GM12864 (cell line): ENCODE measurements at regions not wholly inside any gene's neighbourhood (a gene's known extent, or its start where the extent isn't known, plus 50 kb on each side); places are given as distances from the start of the nearest gene placed in this dataset.
A peak's percentile ranks its signal among the peaks of the same experiment; 100 is the strongest.

Source experiments
- DNase-seq: peaks from one replicate; pipeline ENCODE4 v3.0.0-alpha.2; 2011; ENCODE audit warnings: low read depth
- H3K4me3 ChIP-seq: 2 replicates; pipeline ENCODE4 v1.5.1; 2011; ENCODE audit warnings: mild to moderate bottlenecking, low read depth, low read length, control low read depth
- TF ChIP-seq, protein P1 (sequence below): IDR thresholded peaks from 2 replicates; pipeline ENCODE4 v1.5.1; 2011; ENCODE audit warnings: low read depth, mild to moderate bottlenecking, moderate library complexity, low read length, control low read depth, inconsistent platforms; ENCODE audit errors: missing control alignments

DNA sequence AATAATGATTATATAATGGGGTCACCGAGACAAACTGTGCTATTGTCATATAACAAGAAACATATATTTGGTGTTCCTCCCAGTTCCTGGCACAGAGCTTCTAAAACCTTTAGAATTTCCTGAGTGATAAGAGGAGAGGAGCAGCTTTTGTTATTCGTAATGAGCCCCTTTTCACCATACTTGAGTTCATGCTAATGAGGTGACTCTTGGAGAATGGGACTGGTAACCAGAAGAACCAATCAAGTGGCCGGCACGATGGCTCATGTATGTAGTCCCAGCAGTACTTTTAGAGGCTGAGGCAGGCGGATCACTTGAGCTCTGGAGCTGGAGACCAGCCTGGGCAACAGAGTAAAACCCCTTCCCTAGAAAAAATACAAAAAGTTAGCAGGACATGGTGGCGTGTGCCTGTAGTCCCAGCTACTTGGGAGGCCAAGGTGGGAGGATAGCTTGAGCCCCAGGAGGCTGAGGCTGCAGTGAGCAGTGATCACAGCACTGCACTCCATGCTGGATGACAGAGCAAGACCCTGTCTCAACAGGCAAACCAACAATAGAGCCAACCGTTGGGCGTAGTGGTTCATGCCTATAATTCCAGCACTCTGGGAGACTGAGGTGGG is 62.7 kb upstream of the FTH1 start:
- DNase-seq: no peak
- TF ChIP-seq, protein P1, sequence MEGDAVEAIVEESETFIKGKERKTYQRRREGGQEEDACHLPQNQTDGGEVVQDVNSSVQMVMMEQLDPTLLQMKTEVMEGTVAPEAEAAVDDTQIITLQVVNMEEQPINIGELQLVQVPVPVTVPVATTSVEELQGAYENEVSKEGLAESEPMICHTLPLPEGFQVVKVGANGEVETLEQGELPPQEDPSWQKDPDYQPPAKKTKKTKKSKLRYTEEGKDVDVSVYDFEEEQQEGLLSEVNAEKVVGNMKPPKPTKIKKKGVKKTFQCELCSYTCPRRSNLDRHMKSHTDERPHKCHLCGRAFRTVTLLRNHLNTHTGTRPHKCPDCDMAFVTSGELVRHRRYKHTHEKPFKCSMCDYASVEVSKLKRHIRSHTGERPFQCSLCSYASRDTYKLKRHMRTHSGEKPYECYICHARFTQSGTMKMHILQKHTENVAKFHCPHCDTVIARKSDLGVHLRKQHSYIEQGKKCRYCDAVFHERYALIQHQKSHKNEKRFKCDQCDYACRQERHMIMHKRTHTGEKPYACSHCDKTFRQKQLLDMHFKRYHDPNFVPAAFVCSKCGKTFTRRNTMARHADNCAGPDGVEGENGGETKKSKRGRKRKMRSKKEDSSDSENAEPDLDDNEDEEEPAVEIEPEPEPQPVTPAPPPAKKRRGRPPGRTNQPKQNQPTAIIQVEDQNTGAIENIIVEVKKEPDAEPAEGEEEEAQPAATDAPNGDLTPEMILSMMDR: no peak
- no peak overlapping the region for H3K4me3 ChIP-seq

GRCh38 chr11:62026739-62027370 is 59.4 kb upstream of the FTH1 start:
- TF ChIP-seq, protein P1: no peak
- no peak overlapping the region for H3K4me3 ChIP-seq
- no peak for DNase-seq

DNA sequence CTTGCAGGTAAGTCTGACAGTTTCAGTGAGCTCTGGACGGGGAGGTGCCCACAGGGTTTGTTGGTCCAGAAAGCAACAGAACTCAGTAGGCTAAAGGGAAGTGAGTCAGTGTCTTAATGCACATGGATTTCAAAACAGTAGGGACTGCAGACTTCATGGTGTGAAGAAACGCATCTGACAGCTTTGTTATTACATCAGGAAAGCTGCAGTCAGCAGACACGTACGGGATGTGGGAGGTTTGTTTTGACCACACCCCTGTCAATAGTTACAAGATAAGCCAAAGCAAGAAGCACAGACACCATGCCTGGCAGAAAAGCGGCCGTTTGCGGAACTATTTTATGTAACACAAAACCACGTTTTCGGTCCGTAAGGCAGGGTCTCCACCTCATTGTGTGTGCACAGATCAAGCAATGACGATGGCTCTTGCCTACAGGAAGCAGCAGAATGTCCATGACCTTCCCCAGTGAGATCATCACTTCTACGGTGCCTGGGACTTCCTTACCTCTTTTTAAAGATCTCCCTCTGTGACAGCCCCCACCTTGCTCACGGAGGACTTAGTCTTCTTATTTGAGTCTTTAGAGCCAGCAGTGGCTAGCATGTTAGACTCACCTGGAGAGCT is 58.2 kb upstream of the FTH1 start:
- TF ChIP-seq, protein P1: no peak
- H3K4me3 ChIP-seq: no peak overlapping the region
- DNase-seq: peak; percentile 18

DNA sequence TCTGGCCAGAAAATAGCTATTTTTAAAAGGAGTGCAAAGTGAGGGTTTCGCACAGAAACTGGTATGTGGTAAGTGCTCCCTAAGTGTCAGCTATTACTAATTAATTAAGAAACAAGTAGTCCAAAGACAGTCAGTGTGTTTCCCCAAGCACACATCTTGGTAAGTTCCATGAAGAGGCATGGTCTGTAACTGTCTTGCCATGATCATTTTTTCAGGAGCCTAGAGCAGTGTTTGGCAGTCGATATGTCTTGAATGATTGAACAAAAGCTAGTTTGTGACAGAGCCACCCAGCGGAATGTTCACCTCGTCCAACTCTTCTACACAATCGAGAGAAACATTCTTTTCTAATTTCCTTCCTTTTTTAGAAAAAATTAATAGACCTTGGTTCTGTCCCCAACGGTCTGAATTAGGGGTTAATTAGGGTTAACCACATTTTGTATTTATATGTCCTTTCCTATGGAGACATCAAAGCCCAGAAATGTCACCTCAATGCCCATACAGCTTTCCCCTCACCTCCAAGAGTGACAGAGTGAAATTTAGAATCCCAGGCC is 57.6 kb upstream of the FTH1 start:
- no peak for DNase-seq
- TF ChIP-seq, protein P1: no peak
- H3K4me3 ChIP-seq: no peak overlapping the region

DNA sequence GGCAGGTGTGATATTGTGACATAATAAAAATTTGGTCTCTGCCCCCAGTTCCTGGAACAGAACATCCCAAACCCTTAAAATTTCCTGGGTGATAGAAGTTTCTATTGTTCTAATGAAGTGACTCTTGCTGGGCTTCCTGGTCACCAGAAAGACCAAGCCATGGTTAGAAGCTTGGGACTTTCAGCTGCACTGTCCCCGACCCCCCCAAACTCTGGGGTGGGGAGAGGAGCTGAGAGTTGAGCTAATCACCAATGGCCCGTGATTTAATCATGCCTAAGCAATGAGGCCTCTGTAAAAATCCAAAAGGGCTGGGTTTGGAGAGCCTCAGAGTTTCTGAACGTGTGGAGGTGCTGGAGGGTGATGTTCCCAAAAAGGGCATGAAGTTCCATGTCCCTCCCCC is 54.8 kb upstream of the FTH1 start:
- TF ChIP-seq, protein P1: no peak
- H3K4me3 ChIP-seq: no peak overlapping the region
- no peak for DNase-seq

GRCh38 chr11:62020661-62021060 is 53.2 kb upstream of the FTH1 start:
- no peak overlapping the region for H3K4me3 ChIP-seq
- TF ChIP-seq, protein P1: no peak
- DNase-seq: no peak
